C4-2B (cell line): ENCODE measurements at regions not wholly inside any gene's neighbourhood (a gene's known extent, or its start where the extent isn't known, plus 50 kb on each side); places are given as distances from the start of the nearest gene placed in this dataset.
"Not testable (repeated sequence)": the region's sequence is repeated elsewhere in the genome, so short reads cannot be mapped to it uniquely, and the experiment has no call there.

Source experiments
- H3K27ac ChIP-seq: fragments of 450-650 bp; 2 replicates; pipeline ENCODE4 v1.5.1; 2017
- ZFX ChIP-seq: fragments of 450-650 bp; IDR thresholded peaks from 2 replicates; pipeline ENCODE4 v1.6.1; 2017
- TF ChIP-seq, protein P1 (sequence below): fragments of 450-650 bp; conservative IDR thresholded peaks from 2 replicates; pipeline ENCODE4 v1.5.1; 2017; ENCODE audit warnings: mild to moderate bottlenecking

GRCh38 chr3:160094562-160094961, 105.9 kb downstream of the IL12A start:
- no peak for TF ChIP-seq ZFX
- TF ChIP-seq, protein P1, sequence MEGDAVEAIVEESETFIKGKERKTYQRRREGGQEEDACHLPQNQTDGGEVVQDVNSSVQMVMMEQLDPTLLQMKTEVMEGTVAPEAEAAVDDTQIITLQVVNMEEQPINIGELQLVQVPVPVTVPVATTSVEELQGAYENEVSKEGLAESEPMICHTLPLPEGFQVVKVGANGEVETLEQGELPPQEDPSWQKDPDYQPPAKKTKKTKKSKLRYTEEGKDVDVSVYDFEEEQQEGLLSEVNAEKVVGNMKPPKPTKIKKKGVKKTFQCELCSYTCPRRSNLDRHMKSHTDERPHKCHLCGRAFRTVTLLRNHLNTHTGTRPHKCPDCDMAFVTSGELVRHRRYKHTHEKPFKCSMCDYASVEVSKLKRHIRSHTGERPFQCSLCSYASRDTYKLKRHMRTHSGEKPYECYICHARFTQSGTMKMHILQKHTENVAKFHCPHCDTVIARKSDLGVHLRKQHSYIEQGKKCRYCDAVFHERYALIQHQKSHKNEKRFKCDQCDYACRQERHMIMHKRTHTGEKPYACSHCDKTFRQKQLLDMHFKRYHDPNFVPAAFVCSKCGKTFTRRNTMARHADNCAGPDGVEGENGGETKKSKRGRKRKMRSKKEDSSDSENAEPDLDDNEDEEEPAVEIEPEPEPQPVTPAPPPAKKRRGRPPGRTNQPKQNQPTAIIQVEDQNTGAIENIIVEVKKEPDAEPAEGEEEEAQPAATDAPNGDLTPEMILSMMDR = no peak
- H3K27ac ChIP-seq = no peak overlapping the region

GRCh38 chr3:160097478-160097877, 108.8 kb downstream of the IL12A start:
- no peak overlapping the region for H3K27ac ChIP-seq
- no peak for TF ChIP-seq ZFX
- TF ChIP-seq, protein P1 = no peak

DNA sequence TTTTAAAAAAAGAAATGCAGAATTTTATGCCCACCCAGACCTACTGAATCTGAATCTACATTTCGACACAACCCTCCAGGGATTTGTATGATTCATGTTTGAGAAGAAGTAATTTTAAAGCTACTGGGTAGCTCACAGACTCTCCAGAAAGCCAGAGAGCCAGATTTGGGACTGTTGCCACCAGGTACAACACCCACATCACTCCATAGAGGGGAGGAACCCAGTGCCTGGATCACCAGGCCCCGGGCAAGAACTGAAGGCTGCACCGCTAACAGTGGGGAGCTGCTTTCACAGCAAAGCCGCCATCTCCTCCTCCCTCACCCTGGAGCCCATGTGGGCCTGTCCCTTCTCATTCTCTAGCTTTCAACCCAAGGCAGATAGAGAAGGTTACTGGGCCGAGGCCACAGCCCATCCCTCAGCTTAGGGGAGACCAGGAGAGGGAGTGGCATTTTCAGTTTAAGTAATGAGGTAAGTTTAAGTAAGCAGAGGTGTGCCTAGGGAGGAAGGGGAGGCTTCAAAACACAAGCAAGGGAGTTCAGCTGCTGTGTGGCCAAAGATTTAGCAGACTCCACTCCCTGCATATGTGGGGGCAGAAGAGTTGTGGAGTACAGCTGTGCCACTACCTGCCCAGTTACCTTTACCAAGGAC, 109.8 kb downstream of the IL12A start:
- no peak overlapping the region for H3K27ac ChIP-seq
- TF ChIP-seq, protein P1 = no peak
- no peak for TF ChIP-seq ZFX

DNA sequence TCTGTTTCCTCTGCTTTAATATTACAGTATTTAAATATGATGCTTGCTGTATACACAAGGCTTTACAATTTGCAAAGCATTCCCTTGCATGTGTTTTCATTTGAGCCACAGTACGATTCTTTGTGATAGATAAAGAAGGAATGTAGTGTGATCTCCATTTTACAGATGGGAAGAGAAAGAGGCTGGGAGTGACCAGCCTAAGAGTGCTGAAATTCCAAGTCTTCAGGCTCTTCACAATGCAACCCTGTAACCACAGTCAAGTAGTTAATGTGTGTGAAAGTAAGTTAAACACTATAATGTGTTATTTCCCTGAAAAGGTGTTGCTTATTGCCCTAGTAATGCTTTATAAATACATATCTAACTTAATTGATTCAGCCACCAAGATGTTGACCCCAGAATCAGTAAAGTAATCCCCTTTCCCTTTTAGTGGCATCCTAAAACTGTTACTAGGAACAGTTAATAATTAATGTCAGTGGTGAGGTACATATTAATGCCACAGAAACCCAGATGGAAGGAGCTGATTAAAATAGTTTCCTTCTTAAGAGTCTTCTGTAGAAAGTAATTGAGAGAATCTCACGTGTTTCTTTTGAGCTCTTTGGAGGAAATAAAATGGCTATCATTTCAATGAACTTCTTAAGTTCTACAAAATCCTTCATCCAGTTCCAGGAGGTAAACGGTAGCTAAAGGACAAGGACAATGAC, 110.4 kb downstream of the IL12A start:
- TF ChIP-seq ZFX = no peak
- TF ChIP-seq, protein P1 = no peak
- H3K27ac ChIP-seq = no peak overlapping the region

DNA sequence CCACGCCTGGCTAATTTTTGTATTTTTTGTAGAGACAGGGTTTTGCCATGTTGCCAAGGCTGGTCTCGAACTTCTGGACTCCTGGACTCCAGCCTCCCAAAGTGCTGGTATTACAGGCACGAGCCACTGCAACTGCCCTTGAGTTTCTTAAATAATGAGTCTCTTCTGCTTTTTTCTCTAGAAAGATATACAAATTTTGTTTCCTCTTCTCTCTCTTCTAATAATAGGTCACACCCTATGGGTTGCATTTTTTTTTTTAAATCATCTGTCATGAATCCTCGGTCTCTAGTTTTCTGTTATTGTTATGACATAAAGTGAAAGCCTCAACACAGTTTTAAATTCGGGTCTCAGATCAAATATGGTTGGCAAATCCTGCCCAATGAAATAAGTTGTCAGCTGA, 111.2 kb downstream of the IL12A start:
- no peak for TF ChIP-seq ZFX
- TF ChIP-seq, protein P1 = no peak
- no peak overlapping the region for H3K27ac ChIP-seq

DNA sequence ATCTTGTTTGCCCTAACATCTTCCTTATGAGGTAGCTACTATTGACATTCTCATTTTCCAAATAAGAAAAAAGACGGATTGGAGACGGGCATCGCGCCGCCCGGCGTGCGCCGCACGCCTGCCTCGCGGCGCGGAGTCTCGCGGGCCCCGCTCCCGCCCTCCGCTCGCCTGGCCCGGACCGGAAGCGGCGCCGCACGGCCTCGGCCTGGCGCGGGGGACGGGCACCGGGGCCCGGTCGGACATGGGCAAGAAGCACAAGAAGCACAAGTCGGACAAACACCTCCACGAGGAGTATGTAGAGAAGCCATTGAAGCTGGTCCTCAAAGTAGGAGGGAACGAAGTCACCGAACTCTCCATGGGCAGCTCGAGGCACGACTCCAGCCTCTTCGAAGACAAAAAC, 112.0 kb downstream of the IL12A start:
- TF ChIP-seq, protein P1 = no peak
- TF ChIP-seq ZFX = no peak
- no peak overlapping the region for H3K27ac ChIP-seq

DNA sequence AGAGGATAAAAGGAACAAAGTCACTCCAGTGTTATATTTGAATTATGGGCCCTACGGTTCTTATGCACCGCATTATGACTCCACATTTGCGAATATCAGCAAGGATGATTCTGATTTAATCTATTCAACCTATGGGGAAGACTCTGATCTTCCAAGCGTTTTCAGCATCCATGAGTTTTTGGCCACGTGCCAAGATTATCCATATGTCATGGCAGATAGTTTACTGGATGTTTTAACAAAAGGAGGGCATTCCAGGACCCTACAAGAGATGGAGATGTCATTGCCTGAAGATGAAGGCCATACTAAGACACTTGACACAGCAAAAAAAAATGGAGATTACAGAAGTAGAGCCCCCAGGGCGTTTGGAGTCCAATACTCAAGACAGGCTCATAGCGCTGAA, 113.4 kb downstream of the IL12A start:
- not testable (repeated sequence) for H3K27ac ChIP-seq

GRCh38 chr3:160103397-160103796, 114.8 kb downstream of the IL12A start:
- no peak overlapping the region for H3K27ac ChIP-seq
- no peak for TF ChIP-seq ZFX
- TF ChIP-seq, protein P1 = no peak
